Testis (tissue), 2 donors: ENCODE measurements at regions not wholly inside any gene's neighbourhood (a gene's known extent, or its start where the extent isn't known, plus 50 kb on each side); places are given as distances from the start of the nearest gene placed in this dataset.

Experiments used
- POLR2A ChIP-seq: fragments of 450-650 bp; IDR thresholded peaks from one replicate; pipeline ENCODE4 v1.6.1; 2017; ENCODE audit warnings: antibody characterized with exemption, mild to moderate bottlenecking, moderate library complexity
- TF ChIP-seq, protein P1 (sequence below), 3 experiments: fragments of 450-650 bp in 2 of 3; fragments of 200-600 bp in 1 of 3; sonication (generic) in 1 of 3; IDR thresholded peaks; one replicate each; pipeline ENCODE4 v1.5.1; 2016 to 2019; ENCODE audit warnings: antibody characterized with exemption in 3 of 3, mild to moderate bottlenecking in 2 of 3, moderate library complexity in 1 of 3

DNA sequence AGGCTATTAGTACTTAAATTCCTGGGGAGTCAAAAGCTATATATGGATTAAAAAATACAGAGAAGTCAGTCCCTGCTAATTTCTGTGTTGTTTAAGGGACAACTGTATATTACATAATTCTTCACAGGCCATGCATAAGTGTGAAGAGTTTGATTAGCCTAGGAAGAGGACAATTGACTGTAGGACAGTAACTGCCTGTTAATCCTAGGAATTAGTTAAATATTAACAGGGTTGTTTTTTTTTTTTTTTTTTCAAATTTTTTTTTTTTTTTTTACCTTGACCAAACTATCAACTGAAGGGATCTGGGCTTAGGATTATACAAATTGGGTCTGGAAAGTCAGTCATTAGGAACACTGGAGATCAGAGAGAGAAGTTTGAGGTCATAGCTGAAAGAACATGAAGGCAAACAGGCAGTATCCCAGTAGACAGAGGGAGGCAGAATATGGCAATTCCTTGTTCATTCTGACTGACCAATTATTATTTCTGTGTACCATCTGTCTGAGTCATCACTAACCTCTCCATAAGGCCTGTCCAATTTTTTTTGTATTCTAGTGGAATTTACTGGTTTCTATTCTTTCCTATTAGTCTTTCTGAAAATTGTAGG lies 1139.2 kb downstream of the SORCS1 start:
- TF ChIP-seq POLR2A, result no peak
- TF ChIP-seq, protein P1, sequence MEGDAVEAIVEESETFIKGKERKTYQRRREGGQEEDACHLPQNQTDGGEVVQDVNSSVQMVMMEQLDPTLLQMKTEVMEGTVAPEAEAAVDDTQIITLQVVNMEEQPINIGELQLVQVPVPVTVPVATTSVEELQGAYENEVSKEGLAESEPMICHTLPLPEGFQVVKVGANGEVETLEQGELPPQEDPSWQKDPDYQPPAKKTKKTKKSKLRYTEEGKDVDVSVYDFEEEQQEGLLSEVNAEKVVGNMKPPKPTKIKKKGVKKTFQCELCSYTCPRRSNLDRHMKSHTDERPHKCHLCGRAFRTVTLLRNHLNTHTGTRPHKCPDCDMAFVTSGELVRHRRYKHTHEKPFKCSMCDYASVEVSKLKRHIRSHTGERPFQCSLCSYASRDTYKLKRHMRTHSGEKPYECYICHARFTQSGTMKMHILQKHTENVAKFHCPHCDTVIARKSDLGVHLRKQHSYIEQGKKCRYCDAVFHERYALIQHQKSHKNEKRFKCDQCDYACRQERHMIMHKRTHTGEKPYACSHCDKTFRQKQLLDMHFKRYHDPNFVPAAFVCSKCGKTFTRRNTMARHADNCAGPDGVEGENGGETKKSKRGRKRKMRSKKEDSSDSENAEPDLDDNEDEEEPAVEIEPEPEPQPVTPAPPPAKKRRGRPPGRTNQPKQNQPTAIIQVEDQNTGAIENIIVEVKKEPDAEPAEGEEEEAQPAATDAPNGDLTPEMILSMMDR (IDR thresholded peaks at IDR 0.05), result no peak
